ENCODE measurements at regions not wholly inside any gene's neighbourhood (a gene's known extent, or its start where the extent isn't known, plus 50 kb on each side); places are given as distances from the start of the nearest gene placed in this dataset.

DNA sequence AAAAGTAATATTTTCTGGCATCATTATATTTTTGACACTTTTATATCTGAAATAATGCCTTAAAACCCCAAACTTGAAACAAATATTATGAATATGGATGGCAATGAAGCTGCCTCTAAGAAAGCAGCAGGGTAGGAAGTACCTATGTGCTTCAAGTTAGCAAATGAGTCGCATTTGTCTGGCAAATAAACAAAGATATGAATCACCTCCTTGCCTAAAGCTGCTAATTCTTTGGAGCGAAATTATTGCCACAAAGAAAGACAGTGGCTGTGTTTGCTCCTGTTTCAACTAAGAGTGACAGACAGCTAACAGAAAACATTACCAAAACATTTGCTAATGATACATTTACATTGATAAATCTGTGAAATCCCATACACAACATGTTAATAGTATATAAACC is 854.9 kb downstream of the RPS29 start:
- Histone ChIP-seq H3K27ac (no peak overlapping the region), H3K9me3 (no peaks in the 10 kb centered on the region), H3K36me3 (no peaks in the 10 kb centered on the region), H3K4me3 (no peak overlapping the region), H3K4me1 (ENCODE audit: control insufficient read depth in 1 of 2, low read depth in 2 of 2) (peaks cover 3 to 7% of the 10 kb centered on the region in 2 donors), H3K27me3 (replicated peaks; ENCODE audit: insufficient read depth) (no peaks in the 10 kb centered on the region)
- DNase-seq (ENCODE audit: low spot score) (no peak), ATAC-seq (ENCODE audit: insufficient number of reproducible peaks, low FRiP score, low read depth) (no peak)
- TF ChIP-seq, protein P1, sequence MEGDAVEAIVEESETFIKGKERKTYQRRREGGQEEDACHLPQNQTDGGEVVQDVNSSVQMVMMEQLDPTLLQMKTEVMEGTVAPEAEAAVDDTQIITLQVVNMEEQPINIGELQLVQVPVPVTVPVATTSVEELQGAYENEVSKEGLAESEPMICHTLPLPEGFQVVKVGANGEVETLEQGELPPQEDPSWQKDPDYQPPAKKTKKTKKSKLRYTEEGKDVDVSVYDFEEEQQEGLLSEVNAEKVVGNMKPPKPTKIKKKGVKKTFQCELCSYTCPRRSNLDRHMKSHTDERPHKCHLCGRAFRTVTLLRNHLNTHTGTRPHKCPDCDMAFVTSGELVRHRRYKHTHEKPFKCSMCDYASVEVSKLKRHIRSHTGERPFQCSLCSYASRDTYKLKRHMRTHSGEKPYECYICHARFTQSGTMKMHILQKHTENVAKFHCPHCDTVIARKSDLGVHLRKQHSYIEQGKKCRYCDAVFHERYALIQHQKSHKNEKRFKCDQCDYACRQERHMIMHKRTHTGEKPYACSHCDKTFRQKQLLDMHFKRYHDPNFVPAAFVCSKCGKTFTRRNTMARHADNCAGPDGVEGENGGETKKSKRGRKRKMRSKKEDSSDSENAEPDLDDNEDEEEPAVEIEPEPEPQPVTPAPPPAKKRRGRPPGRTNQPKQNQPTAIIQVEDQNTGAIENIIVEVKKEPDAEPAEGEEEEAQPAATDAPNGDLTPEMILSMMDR (IDR thresholded peaks at IDR 0.05), result no peak

DNA sequence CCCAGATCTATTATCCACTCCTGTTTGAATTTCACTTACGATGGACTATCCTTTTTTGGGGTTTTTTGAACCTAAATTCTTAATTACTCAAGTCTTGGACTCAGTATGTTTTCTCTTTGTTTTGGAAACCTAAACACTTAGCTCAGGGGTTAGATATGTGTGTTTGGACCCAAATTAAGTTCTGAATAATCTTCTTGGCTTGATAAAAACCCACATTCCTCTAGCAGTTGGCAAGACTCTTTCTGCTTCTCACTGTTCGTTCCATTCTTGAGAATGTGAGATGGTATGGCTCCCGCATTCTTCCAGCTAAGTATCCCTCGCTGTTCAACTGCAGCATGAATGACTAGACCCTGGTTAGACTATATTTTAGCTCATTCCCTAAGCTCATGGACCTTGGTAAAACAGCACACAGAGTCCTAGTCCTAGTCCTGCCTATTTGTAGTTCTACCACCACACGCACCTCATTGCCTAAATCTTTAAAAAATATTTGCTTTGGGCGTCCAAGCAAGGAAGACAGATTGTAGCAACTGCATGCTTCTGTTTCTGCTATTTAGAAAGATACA is 860.0 kb downstream of the RPS29 start:
- no peaks in the 10 kb centered on the region for H3K27me3 ChIP-seq (replicated peaks; ENCODE audit: insufficient read depth)
- ATAC-seq (ENCODE audit: insufficient number of reproducible peaks, low FRiP score, low read depth), result peak; percentile 29

DNA sequence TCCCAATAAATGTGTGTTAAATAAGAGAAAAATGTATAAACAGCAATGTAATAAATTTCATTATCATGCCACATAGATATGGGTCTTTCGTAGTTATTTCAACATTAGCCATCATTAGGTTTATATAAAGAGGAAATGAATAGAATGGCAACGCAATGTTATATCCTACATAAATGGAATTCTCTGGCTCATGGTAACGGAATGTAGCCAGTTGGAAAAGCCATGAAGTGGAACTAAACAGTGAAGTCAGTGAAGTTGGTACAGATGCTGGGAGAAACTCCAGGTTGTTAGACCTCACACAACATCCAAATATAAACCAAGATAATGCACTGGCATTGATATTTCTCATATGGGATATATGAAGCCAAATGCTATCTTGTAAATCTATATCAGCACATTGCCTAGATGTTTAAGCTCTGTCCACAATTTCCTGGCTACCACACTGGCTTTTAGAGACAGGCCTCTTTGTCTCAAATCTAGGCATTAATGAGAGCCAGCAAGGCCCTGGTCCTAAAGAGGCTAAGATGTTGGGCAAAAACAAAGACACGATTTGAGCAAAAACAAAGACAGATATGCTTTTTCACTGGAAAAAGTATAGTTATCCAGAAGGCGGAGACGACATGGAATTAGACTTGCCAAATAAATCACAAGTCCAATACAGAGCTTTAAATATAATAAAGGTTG is 861.0 kb downstream of the RPS29 start:
- no peak for ATAC-seq (ENCODE audit: insufficient number of reproducible peaks, low FRiP score, low read depth)

More for the DNA sequence above, 860.0 kb downstream of the RPS29 start:
- TF ChIP-seq, protein P1 (IDR thresholded peaks at IDR 0.05), result no peak
- Histone ChIP-seq H3K4me3 (peak overlapping the region; percentile 10), H3K9me3 (no peaks in the 10 kb centered on the region), H3K27ac (peak overlapping the region; percentile 49 to 76), H3K36me3 (no peaks in the 10 kb centered on the region), H3K4me1 (ENCODE audit: control insufficient read depth in 1 of 2, low read depth in 2 of 2) (peaks cover 23 to 47% of the 10 kb centered on the region in 2 donors)
- DNase-seq (ENCODE audit: low spot score), result no peak

DNA sequence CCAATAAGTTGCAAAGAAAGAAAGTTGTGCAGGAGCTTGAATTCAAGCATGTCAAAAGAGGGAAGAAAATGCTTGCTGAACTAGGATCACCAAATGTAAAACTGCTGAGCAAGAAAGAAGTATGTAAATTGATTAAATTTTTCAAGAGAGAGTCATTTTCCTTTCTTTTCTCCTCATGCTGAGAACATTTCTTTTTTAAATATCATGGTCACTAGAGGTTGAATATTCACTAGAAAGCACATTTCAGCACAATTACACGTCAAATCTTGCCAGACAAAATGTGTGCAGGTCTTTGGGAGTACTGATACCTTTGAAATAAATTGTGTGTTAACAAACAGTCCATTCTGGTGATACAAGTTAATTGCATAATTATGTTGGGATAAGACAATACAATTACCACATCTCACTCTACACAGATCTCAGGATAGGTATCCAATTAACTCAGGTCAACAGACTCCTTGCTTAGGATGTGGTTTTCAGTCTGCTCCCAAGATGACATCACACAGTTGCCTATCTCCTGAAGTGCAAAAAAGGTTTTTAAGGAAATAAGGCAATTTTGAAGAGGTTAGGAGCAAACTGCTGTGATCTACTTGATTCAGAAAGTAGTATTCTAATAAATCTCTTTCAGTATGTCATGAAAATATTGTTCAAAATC is 862.2 kb downstream of the RPS29 start:
- no peak for DNase-seq (ENCODE audit: low spot score)
- H3K27ac ChIP-seq, result peak overlapping the region in 1 of 2 donors; percentile 76
- H3K4me1 ChIP-seq (ENCODE audit: control insufficient read depth in 1 of 2, low read depth in 2 of 2), result peaks cover 23 to 47% of the 10 kb centered on the region in 2 donors
- no peaks in the 10 kb centered on the region for H3K9me3 ChIP-seq
- ATAC-seq (ENCODE audit: insufficient number of reproducible peaks, low FRiP score, low read depth), result no peak
- no peaks in the 10 kb centered on the region for H3K27me3 ChIP-seq (replicated peaks; ENCODE audit: insufficient read depth)
- TF ChIP-seq, protein P1 (IDR thresholded peaks at IDR 0.05), result no peak
- H3K36me3 ChIP-seq, result no peaks in the 10 kb centered on the region
- H3K4me3 ChIP-seq, result no peak overlapping the region

More for the DNA sequence above, 861.0 kb downstream of the RPS29 start:
- DNase-seq (ENCODE audit: low spot score), result no peak
- Histone ChIP-seq H3K4me1 (ENCODE audit: control insufficient read depth in 1 of 2, low read depth in 2 of 2) (peaks cover 23 to 47% of the 10 kb centered on the region in 2 donors), H3K9me3 (no peaks in the 10 kb centered on the region), H3K27me3 (replicated peaks; ENCODE audit: insufficient read depth) (no peaks in the 10 kb centered on the region), H3K27ac (peak overlapping the region; percentile 49 to 76), H3K4me3 (no peak overlapping the region), H3K36me3 (no peaks in the 10 kb centered on the region)
- TF ChIP-seq, protein P1 (IDR thresholded peaks at IDR 0.05), result no peak

DNA sequence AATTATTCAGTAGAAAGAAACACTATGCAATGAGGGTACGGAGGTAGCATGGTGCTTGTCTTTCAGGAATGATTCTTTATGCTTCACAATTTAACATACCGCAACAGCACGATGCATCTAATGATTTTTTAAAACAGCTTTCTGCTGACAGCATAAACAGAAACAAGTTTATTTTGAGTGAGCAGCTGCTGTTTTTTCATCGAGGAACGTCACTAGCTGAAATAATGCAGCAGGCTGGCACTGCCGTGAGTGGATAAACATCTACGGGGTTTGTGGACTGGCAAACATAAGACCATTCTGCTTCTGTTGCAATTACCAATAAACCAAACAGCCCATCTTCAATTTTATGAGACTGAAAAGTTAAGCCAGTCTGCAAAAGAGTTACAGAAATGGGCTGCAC is 871.8 kb downstream of the RPS29 start:
- TF ChIP-seq, protein P1 (IDR thresholded peaks at IDR 0.05), result no peak
- ATAC-seq (ENCODE audit: insufficient number of reproducible peaks, low FRiP score, low read depth) (no peak), DNase-seq (ENCODE audit: low spot score) (no peak)
- Histone ChIP-seq H3K4me1 (ENCODE audit: control insufficient read depth in 1 of 2, low read depth in 2 of 2) (no peaks in the 10 kb centered on the region), H3K36me3 (no peaks in the 10 kb centered on the region), H3K9me3 (no peaks in the 10 kb centered on the region), H3K4me3 (no peak overlapping the region), H3K27ac (no peak overlapping the region), H3K27me3 (replicated peaks; ENCODE audit: insufficient read depth) (no peaks in the 10 kb centered on the region)
